ENCODE measurements at regions not wholly inside any gene's neighbourhood (a gene's known extent, or its start where the extent isn't known, plus 50 kb on each side); places are given as distances from the start of the nearest gene placed in this dataset.

- Mint-ChIP-seq H3K27me3 (peaks cover 10 to 24% (median 20%) of the 10 kb centered on the region in 5 donors), H3K36me3 (no peaks in the 10 kb centered on the region), H3K4me1 (no peaks in the 10 kb centered on the region), H3K9me3 (peaks cover 0 to 3% (median 0%) of the 10 kb centered on the region in 11 donors), H3K4me3 (no peak overlapping the region), H3K27ac (no peak overlapping the region)
- no peak for DNase-seq
- ChIA-PET POLR2A (no interaction called here), CTCF (no interaction called here)
- H3K4me3 ChIP-seq (ENCODE audit: low read length), result no peak overlapping the region
- intact Hi-C loops (cut with micrococcal nuclease), result no loop called here
- no peaks in the 10 kb centered on the region for H3K36me3 ChIP-seq (ENCODE audit: control insufficient read depth in 2 of 3, insufficient read depth in 3 of 3, low read length in 3 of 3)
- no peaks in the 10 kb centered on the region for H3K9me3 ChIP-seq (ENCODE audit: control insufficient read depth in 2 of 3, low read length in 3 of 3)
- H3K4me1 ChIP-seq (ENCODE audit: control insufficient read depth in 2 of 2, insufficient read depth in 2 of 2, low read length in 2 of 2), result no peaks in the 10 kb centered on the region
- no peak for ATAC-seq
- no peaks in the 10 kb centered on the region for H3K27me3 ChIP-seq (ENCODE audit: control insufficient read depth in 2 of 2, insufficient read depth in 2 of 2, low read length in 2 of 2)
- H3K27ac ChIP-seq (ENCODE audit: low read depth, low read length), result no peak overlapping the region
These were observed 190.8 kb upstream of the ADRA1B start for GRCh38 chr5:159725475-159725874.

- Histone ChIP-seq H3K9me3 (ENCODE audit: control insufficient read depth in 2 of 3, low read length in 3 of 3) (no peaks in the 10 kb centered on the region), H3K4me1 (ENCODE audit: control insufficient read depth in 2 of 2, insufficient read depth in 2 of 2, low read length in 2 of 2) (no peaks in the 10 kb centered on the region), H3K4me3 (ENCODE audit: low read length) (no peak overlapping the region), H3K27me3 (ENCODE audit: control insufficient read depth in 2 of 2, insufficient read depth in 2 of 2, low read length in 2 of 2) (no peaks in the 10 kb centered on the region), H3K27ac (ENCODE audit: low read depth, low read length) (no peak overlapping the region), H3K36me3 (ENCODE audit: control insufficient read depth in 2 of 3, insufficient read depth in 3 of 3, low read length in 3 of 3) (no peaks in the 10 kb centered on the region)
- Mint-ChIP-seq H3K27me3 (peaks cover 14 to 27% (median 20%) of the 10 kb centered on the region in 5 donors), H3K4me1 (no peaks in the 10 kb centered on the region), H3K4me3 (no peak overlapping the region), H3K9me3 (peaks cover 0 to 3% (median 0%) of the 10 kb centered on the region in 11 donors), H3K27ac (no peak overlapping the region), H3K36me3 (no peaks in the 10 kb centered on the region)
- ChIA-PET CTCF (no interaction called here), POLR2A (no interaction called here)
- intact Hi-C loops (cut with micrococcal nuclease), result no loop called here
- DNase-seq (no peak), ATAC-seq (no peak)
These were observed 189.1 kb upstream of the ADRA1B start for GRCh38 chr5:159727167-159727566.

GRCh38 chr5:159730285-159730684, 186.0 kb upstream of the ADRA1B start:
- ChIA-PET CTCF (no interaction called here), POLR2A (no interaction called here)

GRCh38 chr5:159732220-159732619, 184.1 kb upstream of the ADRA1B start:
- Histone ChIP-seq H3K4me3 (ENCODE audit: low read length) (no peak overlapping the region), H3K27ac (ENCODE audit: low read depth, low read length) (no peak overlapping the region), H3K9me3 (ENCODE audit: control insufficient read depth in 2 of 3, low read length in 3 of 3) (no peaks in the 10 kb centered on the region), H3K4me1 (ENCODE audit: control insufficient read depth in 2 of 2, insufficient read depth in 2 of 2, low read length in 2 of 2) (no peaks in the 10 kb centered on the region), H3K27me3 (ENCODE audit: control insufficient read depth in 2 of 2, insufficient read depth in 2 of 2, low read length in 2 of 2) (no peaks in the 10 kb centered on the region), H3K36me3 (ENCODE audit: control insufficient read depth in 2 of 3, insufficient read depth in 3 of 3, low read length in 3 of 3) (no peaks in the 10 kb centered on the region)
- Mint-ChIP-seq H3K4me3 (no peak overlapping the region), H3K36me3 (no peaks in the 10 kb centered on the region), H3K27me3 (peaks cover 14 to 42% (median 25%) of the 10 kb centered on the region in 5 donors), H3K27ac (no peak overlapping the region), H3K9me3 (peaks cover 0 to 1% (median 0%) of the 10 kb centered on the region in 11 donors), H3K4me1 (peaks cover 0 to 8% (median 5%) of the 10 kb centered on the region in 7 donors)
- ATAC-seq (peak; percentile 34), DNase-seq (no peak)
- CTCF ChIA-PET, result no interaction called here
- intact Hi-C loops (cut with micrococcal nuclease), result no loop called here
- POLR2A ChIA-PET, result no interaction called here

More at GRCh38 chr5:159730285-159730684, 186.0 kb upstream of the ADRA1B start:
- Mint-ChIP-seq H3K4me1 (peaks cover 0 to 8% (median 5%) of the 10 kb centered on the region in 7 donors), H3K9me3 (peaks cover 0 to 1% (median 0%) of the 10 kb centered on the region in 11 donors), H3K27ac (no peak overlapping the region), H3K36me3 (no peaks in the 10 kb centered on the region), H3K4me3 (no peak overlapping the region), H3K27me3 (peaks cover 12 to 41% (median 27%) of the 10 kb centered on the region in 5 donors)
- H3K4me1 ChIP-seq (ENCODE audit: control insufficient read depth in 2 of 2, insufficient read depth in 2 of 2, low read length in 2 of 2), result no peaks in the 10 kb centered on the region
- no peaks in the 10 kb centered on the region for H3K36me3 ChIP-seq (ENCODE audit: control insufficient read depth in 2 of 3, insufficient read depth in 3 of 3, low read length in 3 of 3)
- ATAC-seq (no peak), DNase-seq (no peak)
- no peak overlapping the region for H3K4me3 ChIP-seq (ENCODE audit: low read length)
- intact Hi-C loops (cut with micrococcal nuclease), result no loop called here
- H3K9me3 ChIP-seq (ENCODE audit: control insufficient read depth in 2 of 3, low read length in 3 of 3), result no peaks in the 10 kb centered on the region
- H3K27ac ChIP-seq (ENCODE audit: low read depth, low read length), result no peak overlapping the region
- H3K27me3 ChIP-seq (ENCODE audit: control insufficient read depth in 2 of 2, insufficient read depth in 2 of 2, low read length in 2 of 2), result no peaks in the 10 kb centered on the region

- Histone ChIP-seq H3K4me1 (ENCODE audit: control insufficient read depth in 2 of 2, insufficient read depth in 2 of 2, low read length in 2 of 2) (no peaks in the 10 kb centered on the region), H3K4me3 (ENCODE audit: low read length) (no peak overlapping the region), H3K27me3 (ENCODE audit: control insufficient read depth in 2 of 2, insufficient read depth in 2 of 2, low read length in 2 of 2) (no peaks in the 10 kb centered on the region), H3K27ac (ENCODE audit: low read depth, low read length) (no peak overlapping the region), H3K36me3 (ENCODE audit: control insufficient read depth in 2 of 3, insufficient read depth in 3 of 3, low read length in 3 of 3) (no peaks in the 10 kb centered on the region), H3K9me3 (ENCODE audit: control insufficient read depth in 2 of 3, low read length in 3 of 3) (no peaks in the 10 kb centered on the region)
- Mint-ChIP-seq H3K9me3 (peaks cover 0 to 1% (median 0%) of the 10 kb centered on the region in 11 donors), H3K27ac (no peak overlapping the region), H3K4me3 (no peak overlapping the region), H3K4me1 (peaks cover 0 to 8% (median 5%) of the 10 kb centered on the region in 7 donors), H3K27me3 (peaks cover 7 to 40% (median 27%) of the 10 kb centered on the region in 5 donors), H3K36me3 (no peaks in the 10 kb centered on the region)
- DNase-seq (no peak), ATAC-seq (no peak)
- ChIA-PET POLR2A (no interaction called here), CTCF (no interaction called here)
- intact Hi-C loops (cut with micrococcal nuclease), result no loop called here
These were observed 181.9 kb upstream of the ADRA1B start for GRCh38 chr5:159734366-159734765.

GRCh38 chr5:159735036-159735435, 181.2 kb upstream of the ADRA1B start:
- Histone ChIP-seq H3K9me3 (ENCODE audit: control insufficient read depth in 2 of 3, low read length in 3 of 3) (no peaks in the 10 kb centered on the region), H3K4me1 (ENCODE audit: control insufficient read depth in 2 of 2, insufficient read depth in 2 of 2, low read length in 2 of 2) (no peaks in the 10 kb centered on the region), H3K27ac (ENCODE audit: low read depth, low read length) (no peak overlapping the region), H3K27me3 (ENCODE audit: control insufficient read depth in 2 of 2, insufficient read depth in 2 of 2, low read length in 2 of 2) (no peaks in the 10 kb centered on the region), H3K4me3 (ENCODE audit: low read length) (no peak overlapping the region), H3K36me3 (ENCODE audit: control insufficient read depth in 2 of 3, insufficient read depth in 3 of 3, low read length in 3 of 3) (no peaks in the 10 kb centered on the region)
- no peak for DNase-seq
- ATAC-seq, result no peak
- ChIA-PET POLR2A (no interaction called here), CTCF (no interaction called here)
- Mint-ChIP-seq H3K4me1 (peaks cover 0 to 8% (median 5%) of the 10 kb centered on the region in 7 donors), H3K9me3 (peaks cover 0 to 1% (median 0%) of the 10 kb centered on the region in 11 donors), H3K36me3 (no peaks in the 10 kb centered on the region), H3K4me3 (no peak overlapping the region), H3K27me3 (peaks cover 7 to 40% (median 27%) of the 10 kb centered on the region in 5 donors), H3K27ac (no peak overlapping the region)
- intact Hi-C loops (cut with micrococcal nuclease), result no loop called here

- H3K27me3 Mint-ChIP-seq, result peaks cover 13 to 40% (median 22%) of the 10 kb centered on the region in 5 donors
- no peak overlapping the region for H3K27ac Mint-ChIP-seq
- no peak overlapping the region for H3K4me3 Mint-ChIP-seq
- no peaks in the 10 kb centered on the region for H3K27me3 ChIP-seq (ENCODE audit: control insufficient read depth in 2 of 2, insufficient read depth in 2 of 2, low read length in 2 of 2)
- no peaks in the 10 kb centered on the region for H3K4me1 ChIP-seq (ENCODE audit: control insufficient read depth in 2 of 2, insufficient read depth in 2 of 2, low read length in 2 of 2)
- DNase-seq (no peak), ATAC-seq (no peak)
- H3K36me3 Mint-ChIP-seq, result no peaks in the 10 kb centered on the region
- H3K4me3 ChIP-seq (ENCODE audit: low read length), result no peak overlapping the region
- H3K36me3 ChIP-seq (ENCODE audit: control insufficient read depth in 2 of 3, insufficient read depth in 3 of 3, low read length in 3 of 3), result no peaks in the 10 kb centered on the region
- H3K4me1 Mint-ChIP-seq, result peaks cover 0 to 8% (median 5%) of the 10 kb centered on the region in 7 donors
- H3K9me3 Mint-ChIP-seq, result peaks cover 0 to 7% (median 0%) of the 10 kb centered on the region in 11 donors
- intact Hi-C loops (cut with micrococcal nuclease), result no loop called here
- ChIA-PET POLR2A (no interaction called here), CTCF (no interaction called here)
- H3K27ac ChIP-seq (ENCODE audit: low read depth, low read length), result no peak overlapping the region
- no peaks in the 10 kb centered on the region for H3K9me3 ChIP-seq (ENCODE audit: control insufficient read depth in 2 of 3, low read length in 3 of 3)
These were observed 180.3 kb upstream of the ADRA1B start for GRCh38 chr5:159735749-159736660.
